Adrenal gland (tissue), 5 donors: ENCODE measurements at regions not wholly inside any gene's neighbourhood (a gene's known extent, or its start where the extent isn't known, plus 50 kb on each side); places are given as distances from the start of the nearest gene placed in this dataset.

ENCODE experiments used
- CTCF ChIP-seq, 6 experiments: fragments of 450-650 bp in 4 of 6; fragments of 200-600 bp in 2 of 6; sonication (generic) in 1 of 6; IDR thresholded peaks; 1 replicate in 5 of 6; 2 replicates in 1 of 6; pipeline versions ENCODE4 v1.5.1 to v1.8.0; 2016 to 2021; ENCODE audit warnings: antibody characterized with exemption in 6 of 6, mild to moderate bottlenecking in 2 of 6, moderate library complexity in 1 of 6
- POLR2A ChIP-seq, 2 donors: fragments of 450-650 bp; IDR thresholded peaks; one replicate each; pipeline ENCODE4 v1.6.1; 2017; ENCODE audit warnings: antibody characterized with exemption in 2 of 2, mild to moderate bottlenecking in 2 of 2, moderate library complexity in 1 of 2
- donor health status: DM: no; HTN: no; CAD: no.

GRCh38 chr5:67997892-67998457, 217.6 kb upstream of the PIK3R1 start:
- no peak for TF ChIP-seq POLR2A (IDR thresholded peaks at IDR 0.05)
- no peak for TF ChIP-seq CTCF (IDR thresholded peaks at IDR 0.05)
